Neural progenitor cell (in vitro differentiated cells): ENCODE measurements at regions not wholly inside any gene's neighbourhood (a gene's known extent, or its start where the extent isn't known, plus 50 kb on each side); places are given as distances from the start of the nearest gene placed in this dataset.

ENCODE experiments used
- CTCF ChIP-seq: fragments of 200-600 bp; sonication (generic); IDR thresholded peaks from 2 replicates; pipeline ENCODE4 v1.5.1; 2017; ENCODE audit warnings: antibody characterized with exemption, mild to moderate bottlenecking
- EZH2 ChIP-seq: fragments of 200-600 bp; sonication (generic); IDR thresholded peaks from 2 replicates; pipeline ENCODE4 v1.6.1; 2017; ENCODE audit warnings: antibody characterized with exemption, mild to moderate bottlenecking, moderate library complexity
- EZH2phosphoT487 ChIP-seq: fragments of 200-600 bp; sonication (generic); IDR thresholded peaks from 2 replicates; pipeline ENCODE4 v1.6.1; 2017; ENCODE audit warnings: antibody characterized with exemption

- TF ChIP-seq CTCF = no peak
- no peak for TF ChIP-seq EZH2phosphoT487
- TF ChIP-seq EZH2 = no peak
Measured at GRCh38 chr2:66084948-66085590, 349.9 kb upstream of the MEIS1 start.
